ENCODE measurements at regions not wholly inside any gene's neighbourhood (a gene's known extent, or its start where the extent isn't known, plus 50 kb on each side); places are given as distances from the start of the nearest gene placed in this dataset.

DNA sequence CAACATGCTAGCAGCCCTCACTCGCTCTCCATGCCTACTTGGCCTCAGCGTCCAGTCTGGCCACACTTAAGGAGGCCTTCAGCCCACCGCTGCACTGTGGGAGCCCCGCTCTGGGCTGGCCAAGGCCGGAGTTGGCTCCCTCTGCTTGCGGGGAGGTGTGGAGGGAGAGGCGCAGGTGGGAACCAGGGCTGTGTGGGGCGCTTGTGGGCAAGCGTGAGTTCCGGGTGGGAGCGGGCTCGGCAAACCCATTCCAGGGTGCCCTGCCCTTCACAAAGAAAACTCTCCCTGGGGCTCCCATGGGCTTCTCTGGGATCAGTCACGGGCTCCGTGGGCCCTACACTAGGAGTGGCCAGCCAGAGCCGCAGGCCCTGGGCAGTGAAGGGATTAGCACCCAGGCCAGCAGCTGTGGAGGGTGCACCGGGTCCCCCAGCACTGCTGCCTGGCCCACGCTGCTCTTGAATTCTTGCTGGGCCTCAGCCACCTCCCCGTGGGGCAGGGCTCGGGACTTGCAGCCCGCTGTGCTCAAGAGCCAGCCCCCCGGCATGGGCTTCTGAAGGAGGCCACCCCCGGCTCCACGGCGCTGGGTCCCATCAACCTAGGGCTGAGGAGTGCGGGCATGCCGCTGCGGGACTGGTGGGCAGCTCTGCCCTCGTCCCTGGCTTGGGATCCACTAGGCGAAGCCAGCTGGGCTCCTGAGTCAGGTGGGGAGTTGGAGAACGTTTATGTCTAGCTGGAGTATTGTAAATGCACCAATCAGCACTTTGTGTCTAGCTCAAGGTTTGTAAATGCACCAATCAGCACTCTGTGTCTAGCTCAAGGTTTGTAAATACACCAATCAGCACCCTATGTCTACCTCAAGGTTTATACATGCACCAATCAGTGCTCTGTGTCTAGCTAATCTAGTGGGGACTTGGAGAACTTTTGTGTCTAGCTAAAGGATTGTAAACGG, 273.6 kb upstream of the SULF2 start:
- TF ChIP-seq FOXM1 (IDR thresholded peaks at IDR 0.05; ENCODE audit: borderline replicate concordance) (no peak), SP1 (IDR thresholded peaks at IDR 0.05) (no peak), HDGF (IDR thresholded peaks at IDR 0.05; ENCODE audit: borderline replicate concordance) (no peak), BHLHE40 (IDR thresholded peaks at IDR 0.05; ENCODE audit: borderline replicate concordance) (no peak), ARNT (IDR thresholded peaks at IDR 0.05) (no peak), NFRKB (IDR thresholded peaks at IDR 0.05) (no peak), FOXA1 (IDR thresholded peaks at IDR 0.05) (no peak), TARDBP (IDR thresholded peaks at IDR 0.05) (no peak), CTBP1 (IDR thresholded peaks at IDR 0.05; ENCODE audit: borderline replicate concordance) (no peak), FOXK2 (IDR thresholded peaks at IDR 0.05) (no peak), LEF1 (IDR thresholded peaks at IDR 0.05; ENCODE audit: borderline replicate concordance) (no peak), SUZ12 (IDR thresholded peaks at IDR 0.05) (no peak), ELF4 (IDR thresholded peaks at IDR 0.05) (no peak), ZNF384 (IDR thresholded peaks at IDR 0.05) (no peak)

Data from HEK293T (cell line).